Activated naive CD4-positive, alpha-beta T cell treated with anti-CD3 and anti-CD28 coated beads, Interleukin-2, amount 10 ng/mL, durations not matched to agents 7 days and 5 days (primary cell): ENCODE measurements at regions not wholly inside any gene's neighbourhood (a gene's known extent, or its start where the extent isn't known, plus 50 kb on each side); places are given as distances from the start of the nearest gene placed in this dataset.
"Not testable (repeated sequence)": the region's sequence is repeated elsewhere in the genome, so short reads cannot be mapped to it uniquely, and the experiment has no call there.

Experiments
- CTCF ChIA-PET: fragments of 350-600 bp; sonication (Branson Sonifier 250); formaldehyde crosslinking; loops from one replicate; lab custom pipeline; 2021; ENCODE audit warnings: antibody characterized with exemption; lab: Charles Lee
- DNase-seq: peaks from one replicate; pipeline ENCODE4 v3.0.0-alpha.2; 2020
- H3K27ac Mint-ChIP-seq: one replicate; pipeline ENCODE4 v1.8.0; 2021; ENCODE audit warnings: mild to moderate bottlenecking, moderate library complexity, mixed read lengths
- H3K27me3 Mint-ChIP-seq: one replicate; pipeline ENCODE4 v1.8.0; 2021; ENCODE audit warnings: mild to moderate bottlenecking, mixed read lengths
- H3K36me3 Mint-ChIP-seq: one replicate; pipeline ENCODE4 v1.8.0; 2021; ENCODE audit warnings: mixed read lengths
- H3K4me1 Mint-ChIP-seq: one replicate; pipeline ENCODE4 v1.8.0; 2021; ENCODE audit warnings: mixed read lengths
- H3K4me3 Mint-ChIP-seq: one replicate; pipeline ENCODE4 v1.8.0; 2021; ENCODE audit warnings: mild to moderate bottlenecking, moderate library complexity, mixed read lengths
- H3K9me3 Mint-ChIP-seq: one replicate; pipeline ENCODE4 v1.8.0; 2021; ENCODE audit warnings: mixed read lengths

GRCh38 chr7:84714765-84715164, 472.1 kb downstream of the SEMA3D start:
- CTCF ChIA-PET, result no interaction called here
- DNase-seq, result no peak
- Mint-ChIP-seq H3K27me3 (no peaks in the 10 kb centered on the region), H3K27ac (no peak overlapping the region), H3K4me1 (no peaks in the 10 kb centered on the region), H3K4me3 (no peak overlapping the region), H3K9me3 (no peaks in the 10 kb centered on the region), H3K36me3 (no peaks in the 10 kb centered on the region)

GRCh38 chr7:84712374-84713121, 474.3 kb downstream of the SEMA3D start:
- no peak for DNase-seq
- H3K27me3 Mint-ChIP-seq, result no peaks in the 10 kb centered on the region
- no peaks in the 10 kb centered on the region for H3K4me1 Mint-ChIP-seq
- H3K9me3 Mint-ChIP-seq, result no peaks in the 10 kb centered on the region
- CTCF ChIA-PET, result no interaction called here
- no peak overlapping the region for H3K27ac Mint-ChIP-seq
- no peaks in the 10 kb centered on the region for H3K36me3 Mint-ChIP-seq
- no peak overlapping the region for H3K4me3 Mint-ChIP-seq

GRCh38 chr7:84710538-84710937, 476.3 kb downstream of the SEMA3D start:
- H3K9me3 Mint-ChIP-seq, DNase-seq, CTCF ChIA-PET, H3K27ac Mint-ChIP-seq, H3K36me3 Mint-ChIP-seq, H3K4me1 Mint-ChIP-seq, H3K4me3 Mint-ChIP-seq, H3K27me3 Mint-ChIP-seq: not testable (repeated sequence)

- no peak overlapping the region for H3K27ac Mint-ChIP-seq
- H3K9me3 Mint-ChIP-seq, result no peaks in the 10 kb centered on the region
- no peaks in the 10 kb centered on the region for H3K36me3 Mint-ChIP-seq
- no peak overlapping the region for H3K4me3 Mint-ChIP-seq
- no peaks in the 10 kb centered on the region for H3K27me3 Mint-ChIP-seq
- CTCF ChIA-PET, result no interaction called here
- no peaks in the 10 kb centered on the region for H3K4me1 Mint-ChIP-seq
- no peak for DNase-seq
Observed at GRCh38 chr7:84705706-84706105, 481.1 kb downstream of the SEMA3D start.

GRCh38 chr7:84705079-84705478, 481.8 kb downstream of the SEMA3D start:
- no peaks in the 10 kb centered on the region for H3K4me1 Mint-ChIP-seq

GRCh38 chr7:84704380-84704779, 482.5 kb downstream of the SEMA3D start:
- no peak for DNase-seq
- Mint-ChIP-seq H3K27ac (no peak overlapping the region), H3K36me3 (no peaks in the 10 kb centered on the region), H3K9me3 (no peaks in the 10 kb centered on the region), H3K4me1 (no peaks in the 10 kb centered on the region), H3K4me3 (no peak overlapping the region), H3K27me3 (no peaks in the 10 kb centered on the region)
- CTCF ChIA-PET, result no interaction called here

More at GRCh38 chr7:84705079-84705478, 481.8 kb downstream of the SEMA3D start:
- no peak for DNase-seq
- no peaks in the 10 kb centered on the region for H3K9me3 Mint-ChIP-seq
- no peaks in the 10 kb centered on the region for H3K27me3 Mint-ChIP-seq
- H3K27ac Mint-ChIP-seq, result no peak overlapping the region
- CTCF ChIA-PET, result no interaction called here
- H3K36me3 Mint-ChIP-seq, result no peaks in the 10 kb centered on the region
- H3K4me3 Mint-ChIP-seq, result no peak overlapping the region

GRCh38 chr7:84701524-84702306, 485.1 kb downstream of the SEMA3D start:
- Mint-ChIP-seq H3K27me3 (no peaks in the 10 kb centered on the region), H3K27ac (no peak overlapping the region), H3K36me3 (no peaks in the 10 kb centered on the region), H3K9me3 (no peaks in the 10 kb centered on the region), H3K4me3 (no peak overlapping the region), H3K4me1 (no peaks in the 10 kb centered on the region)
- no peak for DNase-seq
- CTCF ChIA-PET, result no interaction called here

GRCh38 chr7:84700563-84701370, 486.1 kb downstream of the SEMA3D start:
- Mint-ChIP-seq H3K4me1 (no peaks in the 10 kb centered on the region), H3K36me3 (no peaks in the 10 kb centered on the region), H3K9me3 (no peaks in the 10 kb centered on the region), H3K27me3 (no peaks in the 10 kb centered on the region), H3K27ac (no peak overlapping the region), H3K4me3 (no peak overlapping the region)
- DNase-seq, result no peak
- CTCF ChIA-PET, result no interaction called here

- Mint-ChIP-seq H3K4me1 (no peaks in the 10 kb centered on the region), H3K27ac (no peak overlapping the region), H3K9me3 (no peaks in the 10 kb centered on the region), H3K27me3 (no peaks in the 10 kb centered on the region), H3K36me3 (no peaks in the 10 kb centered on the region), H3K4me3 (no peak overlapping the region)
- DNase-seq, result no peak
- CTCF ChIA-PET, result no interaction called here
Observed at GRCh38 chr7:84697506-84697905, 489.4 kb downstream of the SEMA3D start.

- no peaks in the 10 kb centered on the region for H3K36me3 Mint-ChIP-seq
- H3K27ac Mint-ChIP-seq, result no peak overlapping the region
- DNase-seq, result no peak
- no peaks in the 10 kb centered on the region for H3K9me3 Mint-ChIP-seq
- no peak overlapping the region for H3K4me3 Mint-ChIP-seq
- no peaks in the 10 kb centered on the region for H3K27me3 Mint-ChIP-seq
- CTCF ChIA-PET, result no interaction called here
- no peaks in the 10 kb centered on the region for H3K4me1 Mint-ChIP-seq
Observed at GRCh38 chr7:84693483-84693882, 493.4 kb downstream of the SEMA3D start.

- CTCF ChIA-PET, result interaction anchor here (0.5 kb wide), 1 partner anchor 357 kb away, joined by 4 read pairs; no protein-coding TSS in a partner anchor
- H3K4me3 Mint-ChIP-seq, result no peak overlapping the region
- H3K27ac Mint-ChIP-seq, result no peak overlapping the region
- H3K9me3 Mint-ChIP-seq, result no peaks in the 10 kb centered on the region
- no peaks in the 10 kb centered on the region for H3K36me3 Mint-ChIP-seq
- DNase-seq, result no peak
- no peaks in the 10 kb centered on the region for H3K27me3 Mint-ChIP-seq
- no peaks in the 10 kb centered on the region for H3K4me1 Mint-ChIP-seq
Observed at GRCh38 chr7:84688671-84689070, 494.1 kb upstream of the SEMA3A start.

GRCh38 chr7:84686373-84686772, 491.8 kb upstream of the SEMA3A start:
- Mint-ChIP-seq H3K27me3 (no peaks in the 10 kb centered on the region), H3K36me3 (no peaks in the 10 kb centered on the region), H3K4me1 (no peaks in the 10 kb centered on the region), H3K27ac (no peak overlapping the region), H3K4me3 (no peak overlapping the region), H3K9me3 (no peaks in the 10 kb centered on the region)
- CTCF ChIA-PET, result no interaction called here
- no peak for DNase-seq

GRCh38 chr7:84684836-84685480, 490.4 kb upstream of the SEMA3A start:
- no peaks in the 10 kb centered on the region for H3K27me3 Mint-ChIP-seq
- H3K9me3 Mint-ChIP-seq, result no peaks in the 10 kb centered on the region
- H3K4me1 Mint-ChIP-seq, result no peaks in the 10 kb centered on the region
- CTCF ChIA-PET, result no interaction called here
- no peaks in the 10 kb centered on the region for H3K36me3 Mint-ChIP-seq
- DNase-seq, result no peak
- H3K4me3 Mint-ChIP-seq, result no peak overlapping the region
- no peak overlapping the region for H3K27ac Mint-ChIP-seq

- Mint-ChIP-seq H3K4me1 (no peaks in the 10 kb centered on the region), H3K27ac (no peak overlapping the region), H3K4me3 (no peak overlapping the region), H3K36me3 (no peaks in the 10 kb centered on the region), H3K27me3 (no peaks in the 10 kb centered on the region), H3K9me3 (no peaks in the 10 kb centered on the region)
- CTCF ChIA-PET, result no interaction called here
- no peak for DNase-seq
Observed at GRCh38 chr7:84682543-84682942, 488.0 kb upstream of the SEMA3A start.
